Skeletal muscle tissue (tissue), 3 donors: ENCODE measurements at regions not wholly inside any gene's neighbourhood (a gene's known extent, or its start where the extent isn't known, plus 50 kb on each side); places are given as distances from the start of the nearest gene placed in this dataset.

ENCODE experiments used
- H3K27ac ChIP-seq: one replicate; pipeline ENCODE4 v1.7.0; 2013; ENCODE audit warnings: mild to moderate bottlenecking, low read depth, low read length, inconsistent platforms
- H3K27me3 ChIP-seq, 3 donors: one replicate each; pipeline ENCODE4 v1.7.0; 2013; ENCODE audit warnings: low read length in 3 of 3; ENCODE audit not compliant: control insufficient read depth in 3 of 3, insufficient read depth in 3 of 3
- H3K36me3 ChIP-seq, 3 donors: one replicate each; pipeline ENCODE4 v1.7.0; 2013; ENCODE audit warnings: low read length in 3 of 3; ENCODE audit not compliant: control insufficient read depth in 3 of 3, insufficient read depth in 3 of 3
- H3K4me1 ChIP-seq, 3 donors: one replicate each; pipeline ENCODE4 v1.7.0; 2013; ENCODE audit warnings: low read length in 3 of 3, mild to moderate bottlenecking in 3 of 3; ENCODE audit not compliant: control insufficient read depth in 3 of 3, insufficient read depth in 3 of 3
- H3K4me3 ChIP-seq, 3 donors: one replicate each; pipeline ENCODE4 v1.7.0; 2013; ENCODE audit warnings: low read length in 3 of 3
- H3K9ac ChIP-seq, 3 donors: one replicate each; pipeline ENCODE4 v1.7.0; 2013; ENCODE audit warnings: low read length in 3 of 3, mild to moderate bottlenecking in 3 of 3, moderate library complexity in 2 of 3, low read depth in 1 of 3
- H3K9me3 ChIP-seq, 3 donors: one replicate each; pipeline ENCODE4 v1.7.0; 2013; ENCODE audit warnings: low read length in 3 of 3; ENCODE audit not compliant: control insufficient read depth in 3 of 3
- donor health status: Osteomylitis.

DNA sequence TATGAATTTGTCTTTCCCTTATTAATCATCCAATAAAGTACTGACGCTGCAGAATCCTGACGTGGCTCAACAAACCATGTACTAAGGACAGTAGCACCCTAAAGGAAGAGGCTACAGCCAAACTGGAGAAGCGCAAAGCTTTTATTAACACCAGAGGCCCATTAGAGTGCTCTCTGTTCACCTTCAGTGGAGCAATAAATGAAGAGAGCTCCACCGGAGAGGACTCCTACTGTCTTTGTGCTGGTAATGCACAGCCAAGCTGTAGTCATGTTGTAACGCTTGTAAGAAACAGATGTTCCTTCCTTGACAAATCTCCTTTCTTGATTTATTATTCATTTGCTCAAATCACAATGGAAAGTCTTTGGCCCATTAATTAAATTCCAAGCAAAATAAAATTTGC, 220.7 kb upstream of the RRP15 start:
- no peaks in the 10 kb centered on the region for H3K4me1 ChIP-seq
- H3K27me3 ChIP-seq, result no peaks in the 10 kb centered on the region
- H3K36me3 ChIP-seq, result no peaks in the 10 kb centered on the region
- no peak overlapping the region for H3K9ac ChIP-seq
- H3K4me3 ChIP-seq, result no peak overlapping the region
- no peak overlapping the region for H3K27ac ChIP-seq
- no peaks in the 10 kb centered on the region for H3K9me3 ChIP-seq

DNA sequence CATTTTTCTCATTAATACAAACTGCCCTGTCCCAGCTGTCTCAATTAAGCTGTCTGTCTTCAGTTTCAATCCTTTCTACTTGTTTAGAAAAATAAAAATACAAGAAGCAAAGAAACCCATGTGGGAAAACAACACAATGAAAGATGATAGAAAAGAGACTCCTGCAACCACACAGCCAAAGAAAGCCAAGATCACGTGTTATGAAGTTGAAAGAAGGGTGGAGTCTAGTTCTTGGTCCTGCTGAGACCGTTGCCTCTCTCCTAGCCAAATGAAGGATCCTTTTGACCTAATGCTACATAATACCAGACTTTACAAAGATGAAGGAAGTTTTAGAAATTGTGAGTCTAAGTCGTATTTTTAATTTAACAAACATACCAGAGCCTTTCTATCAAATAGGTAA, 218.8 kb upstream of the RRP15 start:
- H3K4me3 ChIP-seq, result no peak overlapping the region
- no peaks in the 10 kb centered on the region for H3K4me1 ChIP-seq
- H3K9me3 ChIP-seq, result no peaks in the 10 kb centered on the region
- H3K36me3 ChIP-seq, result no peaks in the 10 kb centered on the region
- no peak overlapping the region for H3K9ac ChIP-seq
- no peaks in the 10 kb centered on the region for H3K27me3 ChIP-seq
- H3K27ac ChIP-seq, result no peak overlapping the region

- no peaks in the 10 kb centered on the region for H3K4me1 ChIP-seq
- H3K27me3 ChIP-seq, result no peaks in the 10 kb centered on the region
- no peak overlapping the region for H3K4me3 ChIP-seq
- no peaks in the 10 kb centered on the region for H3K36me3 ChIP-seq
- no peaks in the 10 kb centered on the region for H3K9me3 ChIP-seq
- H3K9ac ChIP-seq, result no peak overlapping the region
- H3K27ac ChIP-seq, result no peak overlapping the region
These were observed 216.9 kb upstream of the RRP15 start for GRCh38 chr1:218068241-218068640.

GRCh38 chr1:218069180-218069579, 215.9 kb upstream of the RRP15 start:
- Histone ChIP-seq H3K27ac (no peak overlapping the region), H3K9ac (no peak overlapping the region), H3K4me3 (no peak overlapping the region), H3K9me3 (no peaks in the 10 kb centered on the region), H3K4me1 (no peaks in the 10 kb centered on the region), H3K27me3 (no peaks in the 10 kb centered on the region), H3K36me3 (no peaks in the 10 kb centered on the region)

GRCh38 chr1:218073062-218073461, 212.0 kb upstream of the RRP15 start:
- H3K4me3 ChIP-seq, result no peak overlapping the region
- no peak overlapping the region for H3K9ac ChIP-seq
- H3K36me3 ChIP-seq, result no peaks in the 10 kb centered on the region
- H3K4me1 ChIP-seq, result no peaks in the 10 kb centered on the region
- H3K9me3 ChIP-seq, result no peaks in the 10 kb centered on the region
- no peaks in the 10 kb centered on the region for H3K27me3 ChIP-seq
- H3K27ac ChIP-seq, result no peak overlapping the region

GRCh38 chr1:218078916-218079315, 206.2 kb upstream of the RRP15 start:
- Histone ChIP-seq H3K4me3 (no peak overlapping the region), H3K9me3 (no peaks in the 10 kb centered on the region), H3K4me1 (no peaks in the 10 kb centered on the region), H3K9ac (no peak overlapping the region), H3K27me3 (no peaks in the 10 kb centered on the region), H3K27ac (no peak overlapping the region), H3K36me3 (no peaks in the 10 kb centered on the region)

DNA sequence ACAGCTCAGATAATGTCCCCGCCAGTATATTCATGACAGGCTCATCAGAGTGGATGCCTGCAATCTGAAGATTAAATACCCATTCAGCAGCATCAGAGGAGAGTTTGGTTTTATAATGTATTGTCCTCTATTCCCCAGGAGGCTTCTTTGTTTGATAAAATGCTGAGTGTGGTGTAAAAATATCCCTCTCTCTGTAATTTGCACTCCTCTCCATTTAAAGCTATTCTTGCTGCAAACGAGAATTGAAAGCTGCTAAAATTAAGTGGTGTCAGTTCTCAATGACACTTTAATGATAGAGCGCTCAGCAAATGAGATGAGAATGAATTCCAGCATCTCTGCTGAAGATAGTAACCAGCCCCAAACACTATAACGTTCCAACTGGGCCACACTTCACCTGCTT, 205.7 kb upstream of the RRP15 start:
- H3K9me3 ChIP-seq, result no peaks in the 10 kb centered on the region
- no peak overlapping the region for H3K4me3 ChIP-seq
- H3K27me3 ChIP-seq, result no peaks in the 10 kb centered on the region
- H3K4me1 ChIP-seq, result no peaks in the 10 kb centered on the region
- H3K9ac ChIP-seq, result no peak overlapping the region
- H3K36me3 ChIP-seq, result no peaks in the 10 kb centered on the region
- no peak overlapping the region for H3K27ac ChIP-seq

GRCh38 chr1:218079820-218080219, 205.3 kb upstream of the RRP15 start:
- Histone ChIP-seq H3K4me1 (no peaks in the 10 kb centered on the region), H3K4me3 (no peak overlapping the region)

GRCh38 chr1:218080863-218081262, 204.2 kb upstream of the RRP15 start:
- Histone ChIP-seq H3K36me3 (no peaks in the 10 kb centered on the region), H3K4me3 (no peak overlapping the region), H3K9ac (no peak overlapping the region), H3K4me1 (no peaks in the 10 kb centered on the region), H3K27me3 (no peaks in the 10 kb centered on the region), H3K9me3 (no peaks in the 10 kb centered on the region), H3K27ac (no peak overlapping the region)

More at GRCh38 chr1:218079820-218080219, 205.3 kb upstream of the RRP15 start:
- no peak overlapping the region for H3K9ac ChIP-seq
- H3K36me3 ChIP-seq, result no peaks in the 10 kb centered on the region
- H3K9me3 ChIP-seq, result no peaks in the 10 kb centered on the region
- no peak overlapping the region for H3K27ac ChIP-seq
- no peaks in the 10 kb centered on the region for H3K27me3 ChIP-seq

- Histone ChIP-seq H3K4me1 (no peaks in the 10 kb centered on the region), H3K27ac (no peak overlapping the region), H3K9ac (no peak overlapping the region), H3K27me3 (no peaks in the 10 kb centered on the region), H3K9me3 (no peaks in the 10 kb centered on the region), H3K4me3 (no peak overlapping the region), H3K36me3 (no peaks in the 10 kb centered on the region)
These were observed 203.7 kb upstream of the RRP15 start for GRCh38 chr1:218081358-218081757.

- no peak overlapping the region for H3K4me3 ChIP-seq
- H3K27me3 ChIP-seq, result no peaks in the 10 kb centered on the region
- no peaks in the 10 kb centered on the region for H3K4me1 ChIP-seq
- H3K9me3 ChIP-seq, result no peaks in the 10 kb centered on the region
- no peaks in the 10 kb centered on the region for H3K36me3 ChIP-seq
- H3K9ac ChIP-seq, result no peak overlapping the region
- H3K27ac ChIP-seq, result no peak overlapping the region
These were observed 194.6 kb upstream of the RRP15 start for GRCh38 chr1:218090459-218090858.
